ENCODE measurements at regions not wholly inside any gene's neighbourhood (a gene's known extent, or its start where the extent isn't known, plus 50 kb on each side); places are given as distances from the start of the nearest gene placed in this dataset.
"Not testable (repeated sequence)": the region's sequence is repeated elsewhere in the genome, so short reads cannot be mapped to it uniquely, and the experiment has no call there.

- no peak for DNase-seq (ENCODE audit: insufficient read length, low spot score, missing footprints)
- Histone ChIP-seq H3K9me3 (ENCODE audit: low read depth, low read length) (no peaks in the 10 kb centered on the region), H3K4me2 (ENCODE audit: insufficient read depth, low read length) (no peak overlapping the region), H3K79me2 (ENCODE audit: insufficient read depth, low read length) (no peaks in the 10 kb centered on the region), H3K27me3 (ENCODE audit: insufficient read depth, low read length) (no peaks in the 10 kb centered on the region), H3K4me1 (ENCODE audit: insufficient read depth, low read length) (no peaks in the 10 kb centered on the region), H3K27ac (ENCODE audit: low read depth, low read length) (no peak overlapping the region), H2AFZ (ENCODE audit: low read length) (no peak overlapping the region), H4K20me1 (ENCODE audit: insufficient read depth, low read length) (no peaks in the 10 kb centered on the region), H3K36me3 (ENCODE audit: insufficient read depth, low read length) (no peaks in the 10 kb centered on the region), H3K4me3 (ENCODE audit: insufficient read depth, low read length) (no peak overlapping the region)
- TF ChIP-seq CTCF (IDR thresholded peaks at IDR 0.05; ENCODE audit: extremely low read depth, low read depth, low read length), result no peak
Observed at GRCh38 chr3:152683521-152683999, 151.4 kb upstream of the P2RY1 start.

GRCh38 chr3:152684279-152684678 is 150.7 kb upstream of the P2RY1 start:
- H3K27ac ChIP-seq (ENCODE audit: low read depth, low read length), result no peak overlapping the region
- no peak for TF ChIP-seq CTCF (IDR thresholded peaks at IDR 0.05; ENCODE audit: extremely low read depth, low read depth, low read length)
- no peak for DNase-seq (ENCODE audit: insufficient read length, low spot score, missing footprints)
- no peak overlapping the region for H3K4me2 ChIP-seq (ENCODE audit: insufficient read depth, low read length)
- no peaks in the 10 kb centered on the region for H4K20me1 ChIP-seq (ENCODE audit: insufficient read depth, low read length)
- H3K4me1 ChIP-seq (ENCODE audit: insufficient read depth, low read length), result no peaks in the 10 kb centered on the region
- no peaks in the 10 kb centered on the region for H3K9me3 ChIP-seq (ENCODE audit: low read depth, low read length)
- H2AFZ ChIP-seq (ENCODE audit: low read length), result no peak overlapping the region
- H3K27me3 ChIP-seq (ENCODE audit: insufficient read depth, low read length), result no peaks in the 10 kb centered on the region
- H3K4me3 ChIP-seq (ENCODE audit: insufficient read depth, low read length), result no peak overlapping the region
- no peaks in the 10 kb centered on the region for H3K36me3 ChIP-seq (ENCODE audit: insufficient read depth, low read length)
- H3K79me2 ChIP-seq (ENCODE audit: insufficient read depth, low read length), result no peaks in the 10 kb centered on the region

GRCh38 chr3:152688313-152688712 is 146.6 kb upstream of the P2RY1 start:
- Histone ChIP-seq H3K4me3 (ENCODE audit: insufficient read depth, low read length) (no peak overlapping the region), H3K27ac (ENCODE audit: low read depth, low read length) (no peak overlapping the region), H3K36me3 (ENCODE audit: insufficient read depth, low read length) (no peaks in the 10 kb centered on the region), H4K20me1 (ENCODE audit: insufficient read depth, low read length) (no peaks in the 10 kb centered on the region), H3K79me2 (ENCODE audit: insufficient read depth, low read length) (no peaks in the 10 kb centered on the region), H3K4me1 (ENCODE audit: insufficient read depth, low read length) (no peaks in the 10 kb centered on the region), H2AFZ (ENCODE audit: low read length) (no peak overlapping the region), H3K9me3 (ENCODE audit: low read depth, low read length) (no peaks in the 10 kb centered on the region), H3K4me2 (ENCODE audit: insufficient read depth, low read length) (no peak overlapping the region), H3K27me3 (ENCODE audit: insufficient read depth, low read length) (no peaks in the 10 kb centered on the region)
- DNase-seq (ENCODE audit: insufficient read length, low spot score, missing footprints), result no peak
- TF ChIP-seq CTCF (IDR thresholded peaks at IDR 0.05; ENCODE audit: extremely low read depth, low read depth, low read length), result no peak

- not testable (repeated sequence) for H2AFZ ChIP-seq (ENCODE audit: low read length); H3K4me3 ChIP-seq (ENCODE audit: insufficient read depth, low read length); DNase-seq (ENCODE audit: insufficient read length, low spot score, missing footprints); H3K79me2 ChIP-seq (ENCODE audit: insufficient read depth, low read length); H3K4me1 ChIP-seq (ENCODE audit: insufficient read depth, low read length); H3K36me3 ChIP-seq (ENCODE audit: insufficient read depth, low read length); H3K4me2 ChIP-seq (ENCODE audit: insufficient read depth, low read length); H4K20me1 ChIP-seq (ENCODE audit: insufficient read depth, low read length); H3K27ac ChIP-seq (ENCODE audit: low read depth, low read length); H3K9me3 ChIP-seq (ENCODE audit: low read depth, low read length); H3K27me3 ChIP-seq (ENCODE audit: insufficient read depth, low read length)
Observed at GRCh38 chr3:152692326-152692725, 142.6 kb upstream of the P2RY1 start.

- H4K20me1 ChIP-seq (ENCODE audit: insufficient read depth, low read length), result not testable (repeated sequence)
Observed at GRCh38 chr3:152693521-152694250, 141.2 kb upstream of the P2RY1 start.

More at GRCh38 chr3:152693521-152694250, 141.2 kb upstream of the P2RY1 start:
- not testable (repeated sequence) for H3K4me2 ChIP-seq (ENCODE audit: insufficient read depth, low read length); H3K36me3 ChIP-seq (ENCODE audit: insufficient read depth, low read length); H3K4me3 ChIP-seq (ENCODE audit: insufficient read depth, low read length); DNase-seq (ENCODE audit: insufficient read length, low spot score, missing footprints); H3K27ac ChIP-seq (ENCODE audit: low read depth, low read length); H3K9me3 ChIP-seq (ENCODE audit: low read depth, low read length); H3K4me1 ChIP-seq (ENCODE audit: insufficient read depth, low read length); H3K79me2 ChIP-seq (ENCODE audit: insufficient read depth, low read length); H3K27me3 ChIP-seq (ENCODE audit: insufficient read depth, low read length); H2AFZ ChIP-seq (ENCODE audit: low read length)

Measured in osteoblast (primary cell).